Astrocyte (in vitro differentiated cells and primary cell): ENCODE measurements at regions not wholly inside any gene's neighbourhood (a gene's known extent, or its start where the extent isn't known, plus 50 kb on each side); places are given as distances from the start of the nearest gene placed in this dataset.

Experiments
- DNase-seq: peaks from one replicate; pipeline ENCODE4 v3.0.0-alpha.2; 2010; ENCODE audit warnings: low read depth
- FAIRE-seq: peaks from 2 replicates; lab custom pipeline; 2011; peaks lifted over from hg19 to GRCh38; lab: Jason Lieb, UNC
- H2AFZ ChIP-seq: 2 replicates; pipeline ENCODE4 v1.6.0; 2012; ENCODE audit warnings: low read depth, low read length, inconsistent platforms
- H3K27ac ChIP-seq: 2 replicates; pipeline ENCODE4 v1.5.1; 2011; ENCODE audit warnings: low read depth, low read length, inconsistent platforms
- H3K27me3 ChIP-seq: 2 replicates; pipeline ENCODE4 v1.6.0; 2011; ENCODE audit warnings: low read length, inconsistent platforms; ENCODE audit not compliant: insufficient read depth
- H3K36me3 ChIP-seq: 2 replicates; pipeline ENCODE4 v1.5.1; 2011; ENCODE audit warnings: low read length, inconsistent platforms; ENCODE audit not compliant: insufficient read depth
- H3K4me1 ChIP-seq: 2 replicates; pipeline ENCODE4 v1.5.1; 2011; ENCODE audit warnings: low read length, inconsistent platforms; ENCODE audit not compliant: insufficient read depth
- H3K4me2 ChIP-seq: 2 replicates; pipeline ENCODE4 v1.6.0; 2012; ENCODE audit warnings: low read length, inconsistent platforms
- H3K4me3 ChIP-seq: 2 replicates; pipeline ENCODE4 v1.5.1; 2011; ENCODE audit warnings: low read depth, mild to moderate bottlenecking, low read length, inconsistent platforms; ENCODE audit not compliant: insufficient read depth
- H3K79me2 ChIP-seq: 2 replicates; pipeline ENCODE4 v1.6.0; 2012; ENCODE audit warnings: mild to moderate bottlenecking, low read length, inconsistent platforms; ENCODE audit not compliant: insufficient read depth
- H3K9ac ChIP-seq: 2 replicates; pipeline ENCODE4 v1.6.0; 2012; ENCODE audit warnings: mild to moderate bottlenecking, low read length, inconsistent platforms
- H3K9me3 ChIP-seq: 2 replicates; pipeline ENCODE4 v1.5.1; 2012; ENCODE audit warnings: low read depth, mild to moderate bottlenecking, low read length, inconsistent platforms; ENCODE audit not compliant: insufficient read depth
- H4K20me1 ChIP-seq: 2 replicates; pipeline ENCODE4 v1.6.0; 2012; ENCODE audit warnings: low read length, inconsistent platforms; ENCODE audit not compliant: insufficient read depth
- H3K27ac Mint-ChIP-seq: one replicate; pipeline ENCODE4 v1.8.0; 2021; ENCODE audit warnings: mild to moderate bottlenecking, mixed read lengths; ENCODE audit not compliant: unreplicated experiment
- H3K27me3 Mint-ChIP-seq: one replicate; pipeline ENCODE4 v1.8.0; 2021; ENCODE audit warnings: low read depth, mixed read lengths; ENCODE audit not compliant: unreplicated experiment
- H3K36me3 Mint-ChIP-seq: one replicate; pipeline ENCODE4 v1.8.0; 2021; ENCODE audit warnings: low read depth, mixed read lengths; ENCODE audit not compliant: unreplicated experiment
- H3K4me1 Mint-ChIP-seq: one replicate; pipeline ENCODE4 v1.8.0; 2021; ENCODE audit warnings: low read depth, mixed read lengths; ENCODE audit not compliant: unreplicated experiment
- H3K4me3 Mint-ChIP-seq: one replicate; pipeline ENCODE4 v1.8.0; 2021; ENCODE audit warnings: mild to moderate bottlenecking, moderate library complexity, mixed read lengths; ENCODE audit not compliant: unreplicated experiment
- H3K9me3 Mint-ChIP-seq: one replicate; pipeline ENCODE4 v1.8.0; 2021; ENCODE audit warnings: mild to moderate bottlenecking, mixed read lengths; ENCODE audit not compliant: unreplicated experiment
- CTCF ChIP-seq: IDR thresholded peaks from 2 replicates; pipeline ENCODE4 v1.5.1; 2011; ENCODE audit warnings: low read depth, mild to moderate bottlenecking, inconsistent platforms, low read length, moderate library complexity; ENCODE audit not compliant: insufficient read depth
- EZH2 ChIP-seq: IDR thresholded peaks from 2 replicates; pipeline ENCODE4 v1.6.1; 2012; ENCODE audit warnings: mild to moderate bottlenecking, low read length, inconsistent platforms; ENCODE audit not compliant: insufficient read depth

GRCh38 chr2:7697052-7697451 lies 779.8 kb downstream of the RNF144A start:
- TF ChIP-seq CTCF, result no peak
- H3K79me2 ChIP-seq, result no peaks in the 10 kb centered on the region

GRCh38 chr2:7701791-7702190 lies 784.6 kb downstream of the RNF144A start:
- Histone ChIP-seq H3K9ac (no peak overlapping the region), H3K27ac (no peak overlapping the region), H3K36me3 (no peaks in the 10 kb centered on the region), H3K9me3 (no peaks in the 10 kb centered on the region), H4K20me1 (no peaks in the 10 kb centered on the region), H3K79me2 (no peaks in the 10 kb centered on the region), H3K4me3 (no peak overlapping the region), H3K4me2 (no peak overlapping the region), H3K27me3 (no peaks in the 10 kb centered on the region), H3K4me1 (no peaks in the 10 kb centered on the region), H2AFZ (no peak overlapping the region)
- no peak overlapping the region for H3K4me3 Mint-ChIP-seq
- H3K27ac Mint-ChIP-seq, result no peak overlapping the region
- peaks cover 16% of the 10 kb centered on the region for H3K4me1 Mint-ChIP-seq
- peaks cover 4% of the 10 kb centered on the region for H3K9me3 Mint-ChIP-seq
- H3K27me3 Mint-ChIP-seq, result peaks cover 3% of the 10 kb centered on the region
- DNase-seq, result no peak
- no peak for FAIRE-seq
- no peaks in the 10 kb centered on the region for H3K36me3 Mint-ChIP-seq
- TF ChIP-seq EZH2, result no peak
- TF ChIP-seq CTCF, result no peak

More at GRCh38 chr2:7697052-7697451, 779.8 kb downstream of the RNF144A start:
- DNase-seq (no peak), FAIRE-seq (no peak)
- H3K27me3 Mint-ChIP-seq, result peaks cover 2% of the 10 kb centered on the region
- no peak overlapping the region for H3K4me3 ChIP-seq
- H3K36me3 ChIP-seq, result no peaks in the 10 kb centered on the region
- no peaks in the 10 kb centered on the region for H3K27me3 ChIP-seq
- no peaks in the 10 kb centered on the region for H3K36me3 Mint-ChIP-seq
- no peak overlapping the region for H3K9ac ChIP-seq
- no peak overlapping the region for H3K4me3 Mint-ChIP-seq
- H3K9me3 Mint-ChIP-seq, result peaks cover 4% of the 10 kb centered on the region
- H2AFZ ChIP-seq, result no peak overlapping the region
- no peaks in the 10 kb centered on the region for H3K9me3 ChIP-seq
- no peak overlapping the region for H3K27ac Mint-ChIP-seq
- H4K20me1 ChIP-seq, result no peaks in the 10 kb centered on the region
- H3K27ac ChIP-seq, result no peak overlapping the region
- H3K4me2 ChIP-seq, result no peak overlapping the region
- no peaks in the 10 kb centered on the region for H3K4me1 ChIP-seq
- H3K4me1 Mint-ChIP-seq, result peaks cover 6% of the 10 kb centered on the region

- DNase-seq, result no peak
- H2AFZ ChIP-seq, result no peak overlapping the region
- no peak overlapping the region for H3K27ac Mint-ChIP-seq
- H3K27ac ChIP-seq, result no peak overlapping the region
- TF ChIP-seq CTCF (no peak), EZH2 (no peak)
- H3K4me1 Mint-ChIP-seq, result peaks cover 27% of the 10 kb centered on the region
- H3K4me2 ChIP-seq, result no peak overlapping the region
- H3K4me1 ChIP-seq, result peaks cover 11% of the 10 kb centered on the region
- no peaks in the 10 kb centered on the region for H3K9me3 ChIP-seq
- H3K4me3 Mint-ChIP-seq, result no peak overlapping the region
- no peak overlapping the region for H3K9ac ChIP-seq
- no peak for FAIRE-seq
- H3K36me3 ChIP-seq, result no peaks in the 10 kb centered on the region
- no peaks in the 10 kb centered on the region for H4K20me1 ChIP-seq
- peaks cover 3% of the 10 kb centered on the region for H3K27me3 Mint-ChIP-seq
- peaks cover 4% of the 10 kb centered on the region for H3K9me3 Mint-ChIP-seq
- H3K27me3 ChIP-seq, result no peaks in the 10 kb centered on the region
- no peaks in the 10 kb centered on the region for H3K79me2 ChIP-seq
- no peaks in the 10 kb centered on the region for H3K36me3 Mint-ChIP-seq
- H3K4me3 ChIP-seq, result no peak overlapping the region
These were observed 785.8 kb downstream of the RNF144A start for GRCh38 chr2:7703048-7703447.
